ENCODE measurements at regions not wholly inside any gene's neighbourhood (a gene's known extent, or its start where the extent isn't known, plus 50 kb on each side); places are given as distances from the start of the nearest gene placed in this dataset.

- no peak for TF ChIP-seq POLR2A (IDR thresholded peaks at IDR 0.05; ENCODE audit: low read depth, low read length)
- TF ChIP-seq, protein P1, sequence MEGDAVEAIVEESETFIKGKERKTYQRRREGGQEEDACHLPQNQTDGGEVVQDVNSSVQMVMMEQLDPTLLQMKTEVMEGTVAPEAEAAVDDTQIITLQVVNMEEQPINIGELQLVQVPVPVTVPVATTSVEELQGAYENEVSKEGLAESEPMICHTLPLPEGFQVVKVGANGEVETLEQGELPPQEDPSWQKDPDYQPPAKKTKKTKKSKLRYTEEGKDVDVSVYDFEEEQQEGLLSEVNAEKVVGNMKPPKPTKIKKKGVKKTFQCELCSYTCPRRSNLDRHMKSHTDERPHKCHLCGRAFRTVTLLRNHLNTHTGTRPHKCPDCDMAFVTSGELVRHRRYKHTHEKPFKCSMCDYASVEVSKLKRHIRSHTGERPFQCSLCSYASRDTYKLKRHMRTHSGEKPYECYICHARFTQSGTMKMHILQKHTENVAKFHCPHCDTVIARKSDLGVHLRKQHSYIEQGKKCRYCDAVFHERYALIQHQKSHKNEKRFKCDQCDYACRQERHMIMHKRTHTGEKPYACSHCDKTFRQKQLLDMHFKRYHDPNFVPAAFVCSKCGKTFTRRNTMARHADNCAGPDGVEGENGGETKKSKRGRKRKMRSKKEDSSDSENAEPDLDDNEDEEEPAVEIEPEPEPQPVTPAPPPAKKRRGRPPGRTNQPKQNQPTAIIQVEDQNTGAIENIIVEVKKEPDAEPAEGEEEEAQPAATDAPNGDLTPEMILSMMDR (conservative IDR thresholded peaks at IDR 0.05; ENCODE audit: low read depth, low read length): no peak
These were observed 238.5 kb downstream of the PRR32 start for GRCh38 chrX:127057891-127058619.
